ENCODE measurements at regions not wholly inside any gene's neighbourhood (a gene's known extent, or its start where the extent isn't known, plus 50 kb on each side); places are given as distances from the start of the nearest gene placed in this dataset.

- no peak for TF ChIP-seq CSDC2 (CRISPR knock-in tag; IDR thresholded peaks at IDR 0.05)
- no peak for TF ChIP-seq TCF4 (CRISPR knock-in tag; IDR thresholded peaks at IDR 0.05; ENCODE audit: borderline replicate concordance)
- no peak for TF ChIP-seq ZFP3 (CRISPR knock-in tag; IDR thresholded peaks at IDR 0.05)
- TF ChIP-seq RARB (CRISPR knock-in tag; IDR thresholded peaks at IDR 0.05) = no peak
- no peak for TF ChIP-seq TSHZ2 (CRISPR knock-in tag; IDR thresholded peaks at IDR 0.05)
Measured at GRCh38 chr13:65650321-65650720, 1579.8 kb downstream of the PCDH9 start.
